ENCODE measurements at regions not wholly inside any gene's neighbourhood (a gene's known extent, or its start where the extent isn't known, plus 50 kb on each side); places are given as distances from the start of the nearest gene placed in this dataset.

DNA sequence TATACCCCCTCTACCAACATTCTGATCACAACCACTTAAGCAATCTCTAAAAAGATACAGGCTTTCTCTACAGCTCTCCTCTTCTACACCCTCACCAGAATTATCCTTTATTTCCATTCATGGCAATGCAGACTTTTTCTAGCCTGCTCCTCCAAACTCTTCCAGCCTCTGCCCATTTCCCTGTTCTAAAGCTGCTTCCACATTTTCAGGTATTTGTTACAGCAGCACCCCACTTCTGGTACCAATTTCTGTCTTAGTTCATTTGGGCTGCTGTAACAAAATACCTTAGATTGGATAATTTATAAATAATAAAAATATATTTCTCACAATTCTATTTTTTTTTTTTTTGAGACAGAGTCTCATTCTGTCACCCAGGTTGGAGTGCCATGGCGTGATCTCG is 53.0 kb upstream of the DNAH5 start:
- TF ChIP-seq BHLHE40 (IDR thresholded peaks at IDR 0.05; ENCODE audit: borderline replicate concordance) (no peak), ELF4 (IDR thresholded peaks at IDR 0.05) (no peak), SP1 (IDR thresholded peaks at IDR 0.05) (no peak), PKNOX1 (IDR thresholded peaks at IDR 0.05) (no peak), SUZ12 (IDR thresholded peaks at IDR 0.05) (no peak), FOXK2 (IDR thresholded peaks at IDR 0.05) (no peak), NFRKB (IDR thresholded peaks at IDR 0.05) (no peak), FOXM1 (IDR thresholded peaks at IDR 0.05; ENCODE audit: borderline replicate concordance) (no peak), LEF1 (IDR thresholded peaks at IDR 0.05; ENCODE audit: borderline replicate concordance) (no peak), TARDBP (IDR thresholded peaks at IDR 0.05) (no peak), L3MBTL2 (conservative IDR thresholded peaks at IDR 0.05) (no peak), ZNF384 (IDR thresholded peaks at IDR 0.05) (no peak), ARNT (IDR thresholded peaks at IDR 0.05) (no peak), FOXA1 (IDR thresholded peaks at IDR 0.05) (no peak)

Measured in HEK293T (cell line).